ENCODE measurements at regions not wholly inside any gene's neighbourhood (a gene's known extent, or its start where the extent isn't known, plus 50 kb on each side); places are given as distances from the start of the nearest gene placed in this dataset.

DNA sequence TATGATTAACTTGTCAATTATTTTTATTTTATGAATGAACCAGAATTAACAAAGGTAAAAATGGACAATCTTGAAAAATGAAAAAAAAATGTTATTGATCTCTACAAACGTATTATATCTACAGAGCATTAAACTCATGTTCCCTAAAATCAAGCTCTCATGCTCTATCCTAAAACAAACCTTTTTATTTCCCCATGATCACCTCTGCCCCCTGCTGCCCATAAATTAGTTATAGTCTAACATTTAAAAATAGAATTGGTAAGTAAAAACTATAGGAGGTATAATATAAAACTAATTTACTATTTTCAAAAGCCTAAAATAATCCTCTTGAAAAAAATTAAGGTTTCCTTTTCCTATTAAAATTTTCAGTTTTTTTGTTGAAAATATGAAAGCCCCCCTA, 168.0 kb upstream of the POU5F2 start:
- no peaks in the 10 kb centered on the region for H3K9me3 ChIP-seq (ENCODE audit: control insufficient read depth, low read length, poor library complexity, severe bottlenecking)
- ATAC-seq (no peak), DNase-seq (no peak)
- Mint-ChIP-seq H3K27ac (no peak overlapping the region), H3K36me3 (ENCODE audit: low read depth) (no peaks in the 10 kb centered on the region), H3K27me3 (no peaks in the 10 kb centered on the region), H3K4me1 (peaks cover 3% of the 10 kb centered on the region), H3K4me3 (no peak overlapping the region)

- ATAC-seq, result no peak
- DNase-seq, result no peak
- Mint-ChIP-seq H3K4me3 (no peak overlapping the region), H3K36me3 (ENCODE audit: low read depth) (no peaks in the 10 kb centered on the region), H3K4me1 (no peaks in the 10 kb centered on the region), H3K27ac (no peak overlapping the region), H3K27me3 (no peaks in the 10 kb centered on the region)
- no peaks in the 10 kb centered on the region for H3K9me3 ChIP-seq (ENCODE audit: control insufficient read depth, low read length, poor library complexity, severe bottlenecking)
These were observed 163.5 kb upstream of the POU5F2 start for GRCh38 chr5:93904917-93905316.

DNA sequence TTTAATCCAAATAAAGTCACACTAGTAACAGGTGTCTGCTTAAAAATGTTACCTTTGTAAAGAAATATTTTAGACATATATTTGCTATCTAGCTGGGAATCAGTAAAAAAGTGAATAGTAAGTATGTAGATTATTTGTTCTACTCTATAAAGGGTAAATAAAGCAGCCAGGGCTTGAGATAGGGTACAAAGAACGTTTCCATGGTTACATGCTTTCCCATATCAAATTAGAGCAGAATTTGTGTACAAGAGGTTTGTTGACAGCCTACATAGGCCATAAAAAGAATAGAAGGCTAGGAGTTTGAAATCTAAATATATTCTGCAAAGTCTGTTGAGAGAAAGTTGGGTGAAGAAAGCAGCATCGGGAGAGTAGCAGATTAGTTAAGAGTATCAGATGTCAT, 160.9 kb upstream of the POU5F2 start:
- DNase-seq (no peak), ATAC-seq (no peak)
- H3K4me3 Mint-ChIP-seq, result no peak overlapping the region
- peaks cover 5% of the 10 kb centered on the region for H3K4me1 Mint-ChIP-seq
- H3K27me3 Mint-ChIP-seq, result no peaks in the 10 kb centered on the region
- H3K9me3 ChIP-seq (ENCODE audit: control insufficient read depth, low read length, poor library complexity, severe bottlenecking), result no peaks in the 10 kb centered on the region
- peaks cover 2% of the 10 kb centered on the region for H3K36me3 Mint-ChIP-seq (ENCODE audit: low read depth)
- H3K27ac Mint-ChIP-seq, result no peak overlapping the region

GRCh38 chr5:93899026-93899600, 157.7 kb upstream of the POU5F2 start:
- H3K36me3 Mint-ChIP-seq (ENCODE audit: low read depth), result peaks cover 2% of the 10 kb centered on the region
- peaks cover 7% of the 10 kb centered on the region for H3K4me1 Mint-ChIP-seq
- no peaks in the 10 kb centered on the region for H3K27me3 Mint-ChIP-seq
- H3K27ac Mint-ChIP-seq, result no peak overlapping the region
- H3K4me3 Mint-ChIP-seq, result no peak overlapping the region
- no peak for DNase-seq
- no peaks in the 10 kb centered on the region for H3K9me3 ChIP-seq (ENCODE audit: control insufficient read depth, low read length, poor library complexity, severe bottlenecking)
- no peak for ATAC-seq

- no peak overlapping the region for H3K4me3 Mint-ChIP-seq
- no peaks in the 10 kb centered on the region for H3K9me3 ChIP-seq (ENCODE audit: control insufficient read depth, low read length, poor library complexity, severe bottlenecking)
- H3K27me3 Mint-ChIP-seq, result no peaks in the 10 kb centered on the region
- peaks cover 4% of the 10 kb centered on the region for H3K36me3 Mint-ChIP-seq (ENCODE audit: low read depth)
- H3K4me1 Mint-ChIP-seq, result peaks cover 11% of the 10 kb centered on the region
- no peak overlapping the region for H3K27ac Mint-ChIP-seq
- DNase-seq (no peak), ATAC-seq (no peak)
These were observed 153.4 kb upstream of the POU5F2 start for GRCh38 chr5:93894601-93895354.

DNA sequence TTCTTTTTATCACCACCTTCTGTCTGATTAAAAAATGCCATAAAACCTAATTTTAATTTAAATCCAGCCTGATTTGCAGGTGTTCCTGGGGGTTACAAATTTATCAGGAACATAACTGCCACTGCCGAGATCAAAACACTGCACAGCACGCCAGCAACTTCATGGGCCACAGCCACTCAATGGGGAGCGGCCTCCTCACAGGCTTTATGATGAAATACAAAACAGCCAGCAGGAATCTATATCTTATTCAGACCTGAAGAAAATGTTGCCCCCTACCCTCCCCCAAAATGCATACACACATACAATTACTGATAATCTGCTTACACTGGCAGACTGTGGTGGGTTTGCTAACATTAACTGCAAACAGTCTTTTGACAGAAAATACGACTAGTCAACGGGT, 151.7 kb upstream of the POU5F2 start:
- Mint-ChIP-seq H3K4me3 (no peak overlapping the region), H3K36me3 (ENCODE audit: low read depth) (peaks cover 2% of the 10 kb centered on the region), H3K27ac (no peak overlapping the region), H3K4me1 (peaks cover 7% of the 10 kb centered on the region), H3K27me3 (no peaks in the 10 kb centered on the region)
- DNase-seq (no peak), ATAC-seq (no peak)
- no peaks in the 10 kb centered on the region for H3K9me3 ChIP-seq (ENCODE audit: control insufficient read depth, low read length, poor library complexity, severe bottlenecking)

GRCh38 chr5:93892481-93892880, 151.1 kb upstream of the POU5F2 start:
- no peak overlapping the region for H3K27ac Mint-ChIP-seq
- H3K27me3 Mint-ChIP-seq, result no peaks in the 10 kb centered on the region
- H3K9me3 ChIP-seq (ENCODE audit: control insufficient read depth, low read length, poor library complexity, severe bottlenecking), result no peaks in the 10 kb centered on the region
- DNase-seq (no peak), ATAC-seq (no peak)
- H3K4me1 Mint-ChIP-seq, result peaks cover 9% of the 10 kb centered on the region
- no peak overlapping the region for H3K4me3 Mint-ChIP-seq
- peaks cover 2% of the 10 kb centered on the region for H3K36me3 Mint-ChIP-seq (ENCODE audit: low read depth)

- Mint-ChIP-seq H3K36me3 (ENCODE audit: low read depth) (peaks cover 2% of the 10 kb centered on the region), H3K27me3 (no peaks in the 10 kb centered on the region)
These were observed 150.4 kb upstream of the POU5F2 start for GRCh38 chr5:93891491-93892480.

DNA sequence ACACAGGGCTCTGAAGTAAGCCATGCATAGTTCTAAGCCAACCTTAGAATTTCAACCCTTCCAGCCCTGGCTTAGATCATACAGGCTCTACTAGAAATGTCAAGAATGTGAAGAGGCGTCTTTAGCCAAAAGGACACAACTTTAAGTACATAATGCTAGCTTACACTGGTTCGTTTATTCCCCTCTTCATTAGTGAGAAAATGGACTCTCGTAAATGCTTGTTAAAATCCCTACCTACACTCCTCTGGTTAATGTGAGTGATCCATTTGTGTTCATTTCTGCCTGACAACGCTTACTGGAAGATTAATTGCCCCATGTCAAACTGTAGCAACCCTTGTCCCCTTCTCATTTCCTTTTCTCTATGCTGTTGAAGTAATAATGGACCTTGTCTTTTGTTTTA, 149.3 kb upstream of the POU5F2 start:
- H3K36me3 Mint-ChIP-seq (ENCODE audit: low read depth), result peaks cover 2% of the 10 kb centered on the region
- no peak for DNase-seq
- ATAC-seq, result no peak
- no peaks in the 10 kb centered on the region for H3K27me3 Mint-ChIP-seq
- H3K4me1 Mint-ChIP-seq, result peaks cover 22% of the 10 kb centered on the region
- H3K27ac Mint-ChIP-seq, result peak overlapping the region; percentile 10
- no peak overlapping the region for H3K4me3 Mint-ChIP-seq
- no peaks in the 10 kb centered on the region for H3K9me3 ChIP-seq (ENCODE audit: control insufficient read depth, low read length, poor library complexity, severe bottlenecking)

More at GRCh38 chr5:93891491-93892480, 150.4 kb upstream of the POU5F2 start:
- no peak for ATAC-seq
- Mint-ChIP-seq H3K4me3 (no peak overlapping the region), H3K4me1 (peaks cover 14% of the 10 kb centered on the region), H3K27ac (peak overlapping the region; percentile 10)
- DNase-seq, result no peak
- no peaks in the 10 kb centered on the region for H3K9me3 ChIP-seq (ENCODE audit: control insufficient read depth, low read length, poor library complexity, severe bottlenecking)

DNA sequence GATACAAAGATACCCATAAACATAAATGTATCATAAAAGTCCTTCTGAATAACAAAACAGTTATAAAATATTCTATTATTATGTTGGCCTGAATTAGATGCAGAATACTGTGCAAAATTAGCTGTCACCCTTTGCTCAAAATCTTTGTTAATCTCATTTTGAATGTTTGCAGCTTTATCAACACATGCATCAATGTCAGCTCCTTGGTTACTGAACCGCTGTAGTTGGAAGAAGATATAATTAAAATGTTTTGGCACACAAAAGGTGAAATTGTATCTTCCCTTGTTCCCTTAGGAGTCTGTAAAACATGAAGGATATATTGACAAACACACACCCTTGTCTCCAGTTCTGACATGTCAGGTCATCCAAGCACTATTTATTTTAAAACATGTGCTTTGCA, 146.3 kb upstream of the POU5F2 start:
- no peaks in the 10 kb centered on the region for H3K9me3 ChIP-seq (ENCODE audit: control insufficient read depth, low read length, poor library complexity, severe bottlenecking)
- ATAC-seq, result no peak
- Mint-ChIP-seq H3K36me3 (ENCODE audit: low read depth) (peaks cover 2% of the 10 kb centered on the region), H3K27ac (no peak overlapping the region), H3K27me3 (no peaks in the 10 kb centered on the region), H3K4me3 (no peak overlapping the region), H3K4me1 (peaks cover 23% of the 10 kb centered on the region)
- no peak for DNase-seq

- no peaks in the 10 kb centered on the region for H3K27me3 Mint-ChIP-seq
- peaks cover 2% of the 10 kb centered on the region for H3K36me3 Mint-ChIP-seq (ENCODE audit: low read depth)
- no peak for ATAC-seq
- H3K4me1 Mint-ChIP-seq, result peaks cover 21% of the 10 kb centered on the region
- peak overlapping the region; percentile 15 for H3K4me3 Mint-ChIP-seq
- no peaks in the 10 kb centered on the region for H3K9me3 ChIP-seq (ENCODE audit: control insufficient read depth, low read length, poor library complexity, severe bottlenecking)
- DNase-seq, result no peak
- no peak overlapping the region for H3K27ac Mint-ChIP-seq
These were observed 145.5 kb upstream of the POU5F2 start for GRCh38 chr5:93886917-93887361.

DNA sequence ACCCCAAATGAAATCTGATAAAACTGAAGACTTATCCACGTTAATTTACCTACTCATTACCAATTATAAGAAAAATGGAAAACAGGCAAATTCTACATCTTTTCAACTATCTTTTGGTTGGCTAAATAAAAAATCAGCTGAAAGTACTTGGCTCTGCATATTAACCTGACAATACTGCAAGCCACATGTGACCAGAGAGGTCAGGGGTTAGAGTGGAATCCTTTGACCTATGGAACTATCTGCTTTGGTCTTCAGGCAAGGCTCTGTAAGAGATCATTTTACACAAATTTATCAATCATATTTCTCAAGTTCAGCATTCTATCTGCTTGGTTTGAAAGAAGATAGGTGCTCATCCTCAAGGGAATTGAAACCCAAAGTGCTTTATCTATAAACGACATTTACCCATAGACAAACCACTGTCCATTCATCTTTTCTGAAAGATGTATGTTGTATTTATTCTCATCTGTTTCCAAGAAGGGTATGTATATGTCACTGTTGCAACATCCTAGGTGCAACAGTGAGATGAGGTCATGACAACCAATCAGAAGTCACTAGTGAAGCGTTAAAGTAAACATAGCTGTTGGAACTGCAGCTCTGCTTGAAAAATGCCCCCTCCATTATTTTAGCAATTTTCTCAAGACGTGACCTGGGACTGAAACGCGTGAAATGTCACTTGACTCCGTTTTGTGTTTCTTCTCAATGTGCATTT, 144.9 kb upstream of the POU5F2 start:
- no peak for ATAC-seq
- no peaks in the 10 kb centered on the region for H3K9me3 ChIP-seq (ENCODE audit: control insufficient read depth, low read length, poor library complexity, severe bottlenecking)
- Mint-ChIP-seq H3K36me3 (ENCODE audit: low read depth) (peaks cover under 1% of the 10 kb centered on the region), H3K4me1 (peaks cover 19% of the 10 kb centered on the region), H3K27me3 (no peaks in the 10 kb centered on the region), H3K4me3 (no peak overlapping the region), H3K27ac (no peak overlapping the region)
- DNase-seq, result no peak

DNA sequence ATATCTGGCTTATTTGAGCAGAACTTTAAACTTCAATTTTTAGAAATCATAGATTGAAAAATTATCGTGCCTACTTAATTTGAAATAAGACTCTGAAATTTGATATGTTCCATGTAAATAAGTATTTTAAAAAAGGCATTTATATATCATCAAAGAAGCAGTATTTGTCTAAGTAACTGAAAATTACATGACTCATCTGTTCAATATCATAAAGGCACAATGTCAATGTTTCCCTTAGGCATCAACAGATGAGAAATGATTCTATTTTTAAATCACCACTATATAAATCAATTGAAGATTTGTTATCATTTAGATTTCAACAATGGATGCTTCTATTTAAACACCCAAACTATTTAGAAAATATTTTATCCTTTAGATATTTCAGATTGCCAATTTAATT, 142.9 kb upstream of the POU5F2 start:
- Mint-ChIP-seq H3K4me3 (no peak overlapping the region), H3K4me1 (peaks cover 21% of the 10 kb centered on the region), H3K27me3 (no peaks in the 10 kb centered on the region), H3K36me3 (ENCODE audit: low read depth) (peaks cover 3% of the 10 kb centered on the region), H3K27ac (no peak overlapping the region)
- ATAC-seq, result no peak
- no peaks in the 10 kb centered on the region for H3K9me3 ChIP-seq (ENCODE audit: control insufficient read depth, low read length, poor library complexity, severe bottlenecking)
- no peak for DNase-seq

All from T-helper 17 cell (primary cell).